T47D (cell line): ENCODE measurements at regions not wholly inside any gene's neighbourhood (a gene's known extent, or its start where the extent isn't known, plus 50 kb on each side); places are given as distances from the start of the nearest gene placed in this dataset.
"Not testable (repeated sequence)": the region's sequence is repeated elsewhere in the genome, so short reads cannot be mapped to it uniquely, and the experiment has no call there.

Experiments
- DNase-seq, 2 experiments: peaks; one replicate each; pipeline versions ENCODE4 v3.0.0 to v3.0.0-alpha.2; 2011 to 2012; ENCODE audit warnings: low read depth in 1 of 2, low spot score in 1 of 2
- JUND ChIP-seq: IDR thresholded peaks from 2 replicates; pipeline ENCODE4 v1.6.1; 2012; ENCODE audit warnings: low read depth
- in situ Hi-C: cut with HindIII; loops from 2 replicates; pipeline ENCODE4 v1.10.0; 2016; ENCODE audit warnings: low sequenced_read_pairs, low pct_unique_long_range_greater_than_20kb

GRCh38 chr5:168085261-168086031, 206.0 kb upstream of the WWC1 start:
- in situ Hi-C loops, result no loop called here

DNA sequence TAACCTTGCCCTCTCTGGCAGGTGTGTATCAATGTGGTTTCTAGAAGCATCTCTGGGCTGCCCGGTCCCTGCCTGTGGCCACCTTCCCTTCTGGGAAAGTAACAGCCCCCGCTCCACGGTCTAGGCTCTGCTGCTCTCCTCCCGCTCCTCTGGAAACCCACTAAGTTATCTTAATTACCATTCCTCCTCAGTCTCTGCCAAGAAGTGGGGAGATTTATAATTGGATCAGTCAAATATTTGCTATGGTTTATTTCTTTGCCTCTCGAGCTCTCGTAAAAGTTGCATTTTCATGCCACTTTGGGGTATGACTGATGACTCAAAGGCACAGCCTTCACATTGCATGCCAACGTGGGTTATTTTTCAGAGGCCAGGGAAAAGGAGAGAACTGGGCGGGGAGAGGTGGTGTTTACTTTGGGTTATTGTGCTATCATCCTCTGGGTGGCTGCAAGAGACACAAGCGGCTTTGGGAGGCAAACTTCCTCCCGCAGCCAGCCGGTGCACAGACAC, 205.3 kb upstream of the WWC1 start:
- in situ Hi-C loops, result no loop called here
- peak; percentile 63 to 71 for DNase-seq

More at GRCh38 chr5:168085261-168086031, 206.0 kb upstream of the WWC1 start:
- no peak for TF ChIP-seq JUND
- DNase-seq, result no peak

GRCh38 chr5:168086746-168087145, 204.7 kb upstream of the WWC1 start:
- in situ Hi-C loops, result no loop called here
- no peak for DNase-seq
- no peak for TF ChIP-seq JUND

More for the DNA sequence above, 205.3 kb upstream of the WWC1 start:
- no peak for TF ChIP-seq JUND

DNA sequence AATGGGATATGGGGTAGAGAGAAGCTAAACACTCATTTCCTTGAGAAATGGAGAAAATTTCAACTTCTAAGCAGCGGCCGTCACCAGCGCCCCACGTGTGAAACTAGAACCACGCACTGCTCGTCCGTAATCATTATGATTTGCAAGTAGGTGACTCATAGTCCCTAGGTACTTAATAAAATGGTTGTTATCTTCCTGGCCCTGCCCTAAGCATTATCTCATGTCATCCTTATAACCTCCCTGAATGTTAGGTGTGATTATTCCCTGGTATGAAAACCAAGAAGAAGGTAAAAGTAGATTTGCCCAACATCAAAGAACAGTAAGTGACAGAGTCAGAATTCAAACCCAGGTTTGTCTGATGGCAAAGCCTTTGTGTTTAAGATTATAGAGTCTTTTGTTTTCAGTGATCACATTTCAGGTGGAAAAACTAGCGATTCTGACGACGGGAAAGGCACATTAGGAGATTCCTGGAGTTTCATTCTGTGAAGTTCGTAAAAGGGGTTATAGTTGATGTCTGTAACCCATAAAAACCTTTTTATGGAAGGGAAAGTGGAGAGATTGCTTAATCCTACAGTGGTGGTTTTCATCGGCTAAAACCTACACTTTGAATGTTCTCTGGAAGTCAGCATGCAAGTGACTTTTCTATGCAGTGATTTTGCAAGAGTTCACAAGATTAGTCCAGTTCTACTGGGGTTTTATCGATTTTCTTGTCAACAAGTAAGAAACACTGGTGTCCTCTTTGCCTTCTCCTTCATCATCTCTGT, 202.9 kb upstream of the WWC1 start:
- no peak for DNase-seq
- TF ChIP-seq JUND, result no peak
- in situ Hi-C loops, result no loop called here

- no peak for DNase-seq
- TF ChIP-seq JUND, result no peak
- in situ Hi-C loops, result no loop called here
Observed at GRCh38 chr5:168089201-168089887, 202.1 kb upstream of the WWC1 start.

GRCh38 chr5:168092209-168093185, 198.9 kb upstream of the WWC1 start:
- no peak for TF ChIP-seq JUND
- DNase-seq, result no peak
- in situ Hi-C loops, result no loop called here

DNA sequence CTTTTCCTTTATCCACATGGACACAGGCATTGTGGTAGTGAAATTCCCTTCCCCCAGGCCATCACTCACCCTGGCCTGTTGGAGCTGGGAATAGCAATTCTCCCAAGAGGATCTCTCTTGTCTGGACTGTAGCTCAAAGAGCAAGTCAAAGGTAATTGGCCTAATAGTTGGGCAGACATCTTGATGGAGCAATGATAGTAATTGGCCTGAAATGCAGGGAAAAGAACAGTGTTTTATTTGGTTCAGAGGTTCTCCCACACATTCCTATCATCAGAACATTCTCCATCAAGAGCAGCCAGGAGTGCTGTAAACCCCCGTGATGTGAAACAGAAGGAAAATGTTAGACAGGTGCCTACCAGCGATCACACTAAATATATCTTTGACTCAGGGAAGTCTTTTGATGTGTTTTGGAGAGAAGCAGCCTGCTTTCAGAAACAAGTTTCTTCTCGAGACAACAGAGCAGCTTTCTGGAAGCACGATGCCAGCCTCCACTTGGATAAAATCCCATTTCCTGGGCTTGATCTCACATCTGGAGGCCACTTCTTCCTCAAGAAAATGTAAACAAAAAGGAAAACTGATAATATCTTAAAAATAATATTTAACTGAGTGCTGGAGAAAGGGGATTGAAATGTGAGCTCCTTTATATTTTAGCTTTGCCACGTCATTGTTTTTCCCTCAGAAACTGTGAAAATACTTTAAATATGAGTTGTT, 198.1 kb upstream of the WWC1 start:
- DNase-seq, result no peak
- in situ Hi-C loops, result no loop called here
- TF ChIP-seq JUND, result no peak

GRCh38 chr5:168096525-168096924, 194.9 kb upstream of the WWC1 start:
- no peak for TF ChIP-seq JUND
- in situ Hi-C loops, result no loop called here
- DNase-seq, result no peak

DNA sequence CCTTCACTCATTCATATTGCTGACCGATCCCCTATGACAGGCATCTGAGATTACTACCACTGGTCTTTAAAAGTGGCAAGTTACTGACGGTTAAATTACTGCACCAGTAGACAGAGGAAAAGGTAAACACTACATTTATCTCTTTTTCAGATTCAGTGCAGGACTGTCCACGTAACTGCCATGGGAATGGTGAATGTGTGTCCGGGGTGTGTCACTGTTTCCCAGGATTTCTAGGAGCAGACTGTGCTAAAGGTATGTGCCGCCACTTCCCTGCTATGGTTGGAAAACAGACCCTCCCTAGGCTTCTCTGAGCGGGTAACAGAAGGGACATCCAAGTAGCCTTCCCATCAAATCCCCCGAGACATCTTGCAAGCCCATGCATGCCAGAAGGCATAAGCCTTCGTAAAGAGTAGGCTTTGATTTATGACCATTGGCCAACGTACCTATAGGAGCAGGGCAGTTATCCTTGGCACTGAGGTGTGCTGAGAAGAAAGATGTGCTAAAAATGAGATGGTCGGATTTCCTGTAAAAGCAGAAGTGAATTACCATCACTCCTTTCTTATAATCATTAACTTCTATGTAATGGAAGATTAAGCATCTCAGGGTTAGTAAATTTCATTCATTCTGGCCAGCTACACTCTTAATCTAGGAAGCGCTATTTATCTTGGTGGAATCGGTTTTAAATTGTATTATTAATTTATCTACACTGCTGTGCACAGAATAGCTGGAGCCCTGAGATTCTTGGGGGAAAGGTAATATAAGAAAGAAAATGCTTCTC, 193.4 kb upstream of the WWC1 start:
- in situ Hi-C loops, result no loop called here

DNA sequence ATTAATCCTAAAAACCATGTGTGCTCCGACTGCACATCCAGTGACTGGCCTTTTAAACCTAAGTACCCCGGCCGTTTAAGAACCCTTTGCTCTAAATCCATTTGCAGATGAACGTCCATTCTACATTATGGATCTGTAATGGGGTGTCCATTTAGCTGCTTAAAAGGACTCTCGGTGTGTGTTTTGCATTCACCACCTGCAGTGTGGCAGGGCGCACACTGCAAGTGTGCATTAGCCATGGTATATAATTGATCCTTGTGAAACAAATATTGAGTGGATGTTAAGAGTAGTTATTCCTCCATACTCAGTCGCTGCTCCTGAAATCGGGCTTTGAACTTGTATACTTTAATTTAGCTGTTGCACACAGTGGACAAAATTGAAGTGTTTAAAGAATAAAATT, 190.1 kb upstream of the WWC1 start:
- in situ Hi-C loops, result no loop called here
- no peak for TF ChIP-seq JUND
- DNase-seq, result no peak

More for the DNA sequence above, 193.4 kb upstream of the WWC1 start:
- TF ChIP-seq JUND, result no peak
- DNase-seq, result no peak

GRCh38 chr5:168103018-168103417, 188.4 kb upstream of the WWC1 start:
- in situ Hi-C loops, DNase-seq: not testable (repeated sequence)
